NCI-H2107 (cell line): ENCODE measurements at regions not wholly inside any gene's neighbourhood (a gene's known extent, or its start where the extent isn't known, plus 50 kb on each side); places are given as distances from the start of the nearest gene placed in this dataset.
"Not testable (repeated sequence)": the region's sequence is repeated elsewhere in the genome, so short reads cannot be mapped to it uniquely, and the experiment has no call there.

Experiments
- DNase-seq: peaks from one replicate; lab custom pipeline; 2025; lab: John Stamatoyannopoulos, UW

GRCh38 chr5:74461251-74461650, 179.3 kb downstream of the ENC1 start:
- DNase-seq, result no peak

GRCh38 chr5:74460694-74461093, 179.8 kb downstream of the ENC1 start:
- no peak for DNase-seq

DNA sequence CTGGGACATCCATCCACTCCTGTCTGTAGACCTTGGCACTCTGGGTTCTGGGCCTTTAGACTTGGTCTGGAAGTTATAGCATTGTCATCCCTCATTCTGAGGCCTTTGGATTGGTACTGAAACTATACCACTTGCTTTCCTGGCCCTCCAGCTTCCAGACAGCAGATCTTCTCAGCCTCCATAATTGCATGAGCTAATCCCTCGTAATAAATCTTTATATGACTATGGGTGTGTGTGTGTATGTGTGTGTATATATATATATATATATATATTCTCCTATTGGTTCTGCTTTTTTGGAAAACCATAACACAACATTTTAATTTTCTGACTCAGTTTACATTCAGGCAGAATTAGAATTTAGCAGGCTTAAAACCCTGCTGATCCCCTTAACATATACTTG, 180.5 kb downstream of the ENC1 start:
- no peak for DNase-seq

- no peak for DNase-seq
These were observed 182.7 kb downstream of the ENC1 start for GRCh38 chr5:74457876-74458275.

DNA sequence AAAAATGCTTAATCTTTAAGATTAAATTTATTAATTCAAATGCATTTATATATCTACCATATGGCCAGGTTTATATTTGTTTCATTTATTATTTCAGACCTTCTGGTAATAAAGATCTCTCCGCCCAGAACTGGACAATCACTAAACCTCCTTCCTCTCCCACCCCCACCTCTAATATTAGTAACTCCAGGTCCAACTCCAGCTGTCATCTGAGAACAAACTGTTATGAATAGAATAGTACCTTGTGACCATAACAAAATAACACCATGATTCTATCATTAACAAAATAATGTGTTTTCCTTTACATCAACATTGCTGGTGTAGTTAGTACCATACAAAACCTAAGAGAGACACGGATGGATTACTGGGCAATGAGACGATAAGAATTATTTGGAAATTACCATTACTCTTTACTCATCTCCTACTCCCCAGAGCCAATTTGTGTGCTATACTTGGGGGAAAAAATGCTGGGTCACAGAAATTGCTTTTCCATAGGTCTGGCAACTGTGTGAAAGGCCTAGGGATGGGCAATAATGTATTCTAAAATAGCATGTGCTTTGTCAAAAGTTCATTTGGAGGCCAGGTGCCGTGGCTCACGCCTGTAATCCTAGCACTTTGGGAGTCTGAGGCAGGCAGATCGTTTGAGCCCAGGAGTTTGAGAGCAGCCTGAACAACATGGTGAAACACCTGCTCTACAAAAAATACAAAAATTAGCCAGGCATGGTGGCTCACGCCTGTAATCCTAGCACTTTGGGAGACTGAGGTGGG, 186.1 kb downstream of the ENC1 start:
- no peak for DNase-seq

- no peak for DNase-seq
These were observed 187.7 kb downstream of the ENC1 start for GRCh38 chr5:74452856-74453255.

- no peak for DNase-seq
These were observed 190.4 kb downstream of the ENC1 start for GRCh38 chr5:74450095-74450494.

DNA sequence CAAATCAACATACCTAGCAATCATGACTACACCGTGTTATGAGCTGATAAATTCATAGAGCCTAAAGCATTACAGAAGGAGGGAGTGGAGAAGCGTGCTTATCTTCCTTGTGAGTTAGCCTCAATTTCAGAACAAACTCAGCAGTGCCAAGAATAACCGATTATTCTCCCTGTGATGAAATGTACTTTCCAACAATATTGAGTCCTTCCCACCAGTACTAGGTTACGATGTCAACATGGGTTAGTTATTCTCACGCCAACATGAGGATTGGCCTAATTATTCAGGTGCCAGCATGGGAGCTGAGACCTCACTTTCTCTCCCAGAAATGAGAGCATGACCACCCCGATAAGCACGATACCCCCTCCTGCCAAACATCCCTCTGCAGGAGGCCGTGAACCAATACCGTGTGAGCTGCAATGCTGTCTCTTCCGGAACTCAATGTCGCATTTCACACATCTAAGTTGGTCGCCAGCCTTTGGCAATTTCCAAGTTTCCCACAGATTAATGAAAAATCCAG, 193.7 kb downstream of the ENC1 start:
- no peak for DNase-seq

GRCh38 chr5:74442466-74442865, 198.1 kb downstream of the ENC1 start:
- no peak for DNase-seq

DNA sequence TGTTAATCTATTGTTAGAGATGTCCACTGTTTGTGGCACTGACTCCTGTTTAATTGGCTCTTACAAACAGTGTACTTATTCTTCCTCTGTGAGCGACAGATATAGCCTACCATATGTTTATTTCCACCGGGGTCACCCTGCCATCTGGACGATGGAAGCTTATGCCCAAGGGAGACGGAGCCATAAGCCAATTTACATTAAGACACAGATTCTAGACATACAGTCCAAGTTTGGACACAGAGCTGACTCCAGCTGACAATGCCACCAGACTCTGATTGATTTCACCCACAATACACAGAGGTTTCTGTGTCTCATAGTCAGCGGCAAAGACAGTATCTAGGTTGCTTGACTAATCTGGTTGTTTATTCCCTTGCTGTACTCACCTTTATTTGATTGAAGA, 198.9 kb downstream of the ENC1 start:
- DNase-seq, result no peak

DNA sequence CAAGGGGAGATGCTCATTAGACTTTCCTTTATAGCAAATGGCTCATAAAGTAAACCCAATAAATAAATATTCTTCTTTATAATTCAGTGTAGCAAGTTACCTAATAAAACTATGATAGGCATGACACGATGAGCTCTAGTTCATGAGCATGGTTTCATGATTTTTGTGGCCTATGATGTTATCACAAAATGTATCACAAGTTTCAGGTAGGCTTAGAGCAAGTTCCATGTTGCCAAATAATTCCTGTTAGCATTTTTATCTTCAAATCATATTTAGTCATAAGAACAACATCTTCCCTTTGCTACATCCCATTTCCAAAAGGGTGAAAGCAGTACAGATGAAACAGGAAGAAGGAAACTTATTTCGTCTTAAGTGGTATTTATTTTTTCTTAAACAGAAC, 200.2 kb downstream of the ENC1 start:
- DNase-seq, result no peak

GRCh38 chr5:74437870-74438269, 202.7 kb downstream of the ENC1 start:
- not testable (repeated sequence) for DNase-seq

DNA sequence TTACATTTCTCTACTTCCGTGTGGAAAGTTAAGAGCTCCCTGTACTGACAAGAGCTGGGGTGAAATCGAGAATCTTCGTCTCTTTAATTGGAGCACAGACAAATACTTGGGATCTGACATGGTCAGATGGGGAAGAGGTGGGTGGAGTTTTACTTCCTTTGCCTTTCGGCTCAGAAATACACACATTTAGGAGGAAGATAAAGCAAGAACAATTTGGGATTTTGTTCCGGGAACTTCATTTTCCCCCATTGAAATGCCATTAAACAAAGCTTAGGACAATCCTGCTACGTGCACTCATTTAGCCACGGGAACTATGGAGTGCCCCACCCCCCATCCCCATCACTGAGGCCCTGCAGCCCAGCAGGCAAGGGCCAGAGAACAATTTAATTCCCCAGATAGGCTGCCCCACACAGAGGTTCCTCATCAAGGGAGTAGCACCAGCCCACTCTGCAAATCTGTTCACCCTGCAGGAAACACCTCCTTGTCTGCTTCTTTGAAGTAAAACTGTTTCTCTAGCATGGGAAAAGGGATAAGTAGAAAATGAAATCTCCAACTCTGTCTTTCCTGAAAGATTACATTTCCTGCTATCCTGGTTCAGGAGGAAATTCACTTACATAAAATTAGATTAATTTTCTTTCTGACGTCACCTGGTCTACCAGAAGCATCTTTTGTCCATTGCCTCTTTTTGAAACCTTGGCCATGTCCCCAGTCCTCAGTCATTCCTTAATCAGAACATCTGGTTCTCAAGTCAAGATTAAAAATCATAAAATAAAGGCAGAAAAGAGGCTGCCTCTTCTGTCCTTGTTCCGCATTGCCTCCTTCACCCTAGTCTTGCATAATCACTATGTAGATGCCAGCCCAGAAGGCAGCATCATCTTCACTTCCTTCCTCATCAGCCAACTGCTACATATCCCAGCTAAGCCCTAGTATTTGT, 206.4 kb downstream of the ENC1 start:
- no peak for DNase-seq

- no peak for DNase-seq
These were observed 207.2 kb downstream of the ENC1 start for GRCh38 chr5:74433255-74433895.

DNA sequence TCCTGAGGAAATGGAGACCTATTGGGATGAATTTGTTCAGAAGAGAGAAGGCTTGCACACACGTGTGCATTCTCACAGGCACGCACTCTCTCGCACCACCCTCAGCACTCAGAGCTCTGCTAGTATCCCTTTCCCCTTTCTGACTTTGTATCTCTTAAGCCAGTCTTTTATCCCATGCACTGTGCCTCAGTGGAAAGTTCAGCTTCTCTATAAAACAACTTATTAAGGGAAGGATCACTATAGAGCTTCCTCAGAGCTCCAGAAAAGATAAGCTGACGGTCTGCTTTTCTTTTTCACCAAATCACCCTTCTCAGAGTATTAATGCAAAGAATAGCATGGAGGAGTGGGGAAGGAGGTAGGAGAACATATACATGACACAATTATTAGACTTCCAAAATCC, 207.8 kb downstream of the ENC1 start:
- DNase-seq, result no peak

DNA sequence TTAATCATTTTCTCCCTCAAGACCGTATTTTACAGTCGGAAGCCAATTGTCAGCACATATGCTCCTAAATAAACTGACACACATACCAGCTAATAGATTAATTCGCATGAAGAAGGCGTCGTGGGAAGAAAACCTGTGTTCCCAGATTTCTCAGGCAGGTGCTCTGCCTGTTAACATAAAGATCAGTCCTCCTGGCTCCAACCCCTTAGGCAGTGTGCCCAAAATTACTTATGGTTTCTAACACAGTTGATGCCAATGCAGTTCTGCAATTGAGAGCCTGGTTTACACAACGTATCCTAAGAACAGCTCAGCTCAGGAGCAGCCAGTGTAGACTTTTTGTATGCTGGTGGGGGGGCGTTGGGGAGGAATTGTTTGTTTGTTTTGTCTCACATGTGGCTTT, 208.3 kb downstream of the ENC1 start:
- DNase-seq, result no peak

DNA sequence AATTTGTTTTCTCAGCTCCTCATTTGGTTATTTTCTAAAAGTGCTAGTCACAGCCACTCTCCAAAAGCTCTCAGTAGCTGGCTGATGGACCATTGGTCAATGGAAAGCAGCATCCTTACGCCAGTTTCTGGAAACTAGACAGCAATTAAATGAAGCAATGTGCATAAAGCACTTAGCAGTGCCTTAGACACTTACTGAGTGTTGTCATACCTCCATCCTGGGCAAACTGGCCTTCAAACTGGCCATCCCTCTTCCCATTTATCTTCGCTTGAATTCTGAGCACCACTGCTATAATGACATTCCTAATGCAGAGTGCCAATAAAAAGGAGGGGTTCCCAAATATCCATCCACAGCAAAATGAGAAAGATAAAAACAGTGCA, 209.2 kb downstream of the ENC1 start:
- no peak for DNase-seq

DNA sequence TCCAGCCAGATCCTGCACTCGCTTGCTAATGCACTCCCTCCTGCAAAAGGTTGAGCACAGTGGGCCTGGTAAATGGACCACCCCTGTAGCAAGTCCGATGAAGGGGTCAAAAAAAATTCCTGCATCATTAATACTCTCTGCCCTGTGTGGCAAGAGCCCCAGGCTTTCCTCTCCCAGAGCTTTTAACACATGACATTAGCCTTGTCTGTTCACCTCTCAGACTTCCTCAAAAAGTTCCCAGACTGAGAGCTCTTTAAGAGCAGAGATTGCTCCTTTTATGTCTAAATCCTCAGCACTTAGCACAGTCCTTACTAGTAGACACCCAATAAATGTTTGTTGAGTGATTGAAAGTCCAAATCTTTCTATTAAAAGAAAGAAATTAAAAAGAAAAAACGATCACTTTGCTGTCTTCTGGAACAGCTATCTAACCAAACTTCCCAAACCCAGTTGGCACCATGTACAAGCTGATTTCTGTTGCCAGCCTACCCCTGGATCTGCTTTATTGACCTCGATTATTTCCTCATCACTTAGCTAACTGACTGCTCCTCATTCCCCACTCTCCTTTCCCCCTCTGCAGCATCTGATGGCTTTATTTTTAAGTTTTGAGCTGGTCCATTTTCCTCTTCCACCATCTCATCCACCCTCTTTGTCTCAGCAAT, 209.8 kb downstream of the ENC1 start:
- DNase-seq, result no peak

DNA sequence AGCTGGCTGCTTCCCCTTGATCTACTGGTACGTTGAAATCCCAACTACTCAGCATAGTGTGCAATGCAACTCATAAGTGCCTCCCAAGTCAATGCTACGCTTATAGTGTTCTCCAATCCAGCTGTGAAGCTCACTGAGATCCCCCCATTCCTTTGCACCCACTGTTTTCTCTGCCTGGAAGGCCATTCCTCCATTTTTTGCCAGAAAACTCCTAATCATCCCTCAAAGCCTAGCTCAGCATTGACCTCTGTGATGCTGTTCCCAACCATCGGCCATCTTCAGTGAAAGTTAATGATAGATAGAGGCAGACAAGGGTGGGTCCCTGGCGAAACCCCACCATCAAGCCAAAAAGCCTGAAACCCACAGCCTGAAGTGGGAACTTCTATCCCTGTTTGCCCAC, 211.0 kb downstream of the ENC1 start:
- DNase-seq, result no peak

DNA sequence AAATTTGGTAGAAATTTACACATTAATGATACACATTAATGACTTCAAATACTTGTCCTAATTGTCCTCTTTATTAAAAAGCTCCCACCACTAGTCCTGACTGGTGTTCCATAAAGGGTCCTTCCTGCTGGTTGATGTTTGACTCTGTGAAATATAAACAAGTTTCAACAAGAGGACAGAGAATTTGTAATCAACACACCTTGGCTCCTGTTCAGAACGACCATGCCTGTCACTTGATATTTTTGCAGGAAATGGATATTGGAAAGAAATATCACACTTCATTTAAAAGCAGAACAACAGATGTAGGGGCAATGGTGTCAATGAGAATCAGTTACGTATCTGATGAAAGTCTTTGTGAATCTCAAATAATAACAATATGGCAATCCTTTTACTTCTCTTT, 211.7 kb downstream of the ENC1 start:
- DNase-seq, result no peak

GRCh38 chr5:74428275-74428674, 212.3 kb downstream of the ENC1 start:
- no peak for DNase-seq

DNA sequence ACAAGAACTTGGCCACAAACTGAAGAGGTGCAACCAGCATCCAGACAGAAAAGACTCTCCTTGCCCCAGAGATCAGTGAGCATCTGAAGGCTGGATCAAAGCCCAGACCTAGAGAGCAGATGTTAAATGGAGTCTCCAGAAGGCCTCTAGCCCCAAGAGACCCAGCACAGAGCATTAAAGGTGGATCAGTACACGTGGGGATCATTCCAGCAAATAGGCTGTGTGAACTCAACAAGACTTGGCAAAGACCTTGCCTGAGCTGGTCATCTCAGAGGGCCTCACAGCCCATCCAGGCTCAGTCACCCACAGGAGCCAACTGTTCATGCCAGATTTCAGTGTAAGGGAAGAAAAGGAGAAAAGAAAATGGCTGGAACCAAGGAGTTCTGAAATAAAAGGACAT, 214.0 kb downstream of the ENC1 start:
- DNase-seq, result no peak
